A549 (cell line): ENCODE measurements at regions not wholly inside any gene's neighbourhood (a gene's known extent, or its start where the extent isn't known, plus 50 kb on each side); places are given as distances from the start of the nearest gene placed in this dataset.

Experiments used
- ATAC-seq, 2 experiments: fragments of 200-7000 bp in 1 of 2; fragments of >200 bp in 1 of 2; cut with Nextera tagmentation in 1 of 2; cut with Tn5 transposase in 1 of 2; 3 replicates each; pipeline versions ENCODE4 v1.8.0 to v1.9.1; 2018 to 2020; ENCODE audit warnings: mild to moderate bottlenecking in 1 of 2, moderate library complexity in 1 of 2
- CTCF ChIA-PET: fragments of 300-600 bp; sonication (Branson Sonifier 250); formaldehyde crosslinking; extraction: SDS; loops from one replicate; lab custom pipeline; 2021; ENCODE audit warnings: antibody characterized with exemption, inconsistent platforms; lab: Yijun Ruan, JAX
- POLR2A ChIA-PET: fragments of 350-600 bp; formaldehyde crosslinking; extraction: SDS; loops from one replicate; lab custom pipeline; 2021; ENCODE audit warnings: antibody characterized with exemption, inconsistent platforms; lab: Yijun Ruan, JAX
- DNase-seq, 2 experiments: peaks; one replicate each; pipeline versions ENCODE4 v3.0.0 to v3.0.0-alpha.2; 2011 to 2016; ENCODE audit warnings: low read depth in 1 of 2, low spot score in 1 of 2
- FAIRE-seq: peaks from 2 replicates; lab custom pipeline; 2011; peaks lifted over from hg19 to GRCh38; lab: Jason Lieb, UNC
- H3K27ac ChIP-seq, 2 experiments: fragments of >200 bp; sonication (Bioruptor Twin); formaldehyde crosslinking; 3 replicates each; pipeline ENCODE4 v1.5.1; 2016 to 2017
- H3K4me1 ChIP-seq: fragments of >200 bp; sonication (Bioruptor Twin); formaldehyde crosslinking; 3 replicates; pipeline ENCODE4 v1.6.1; 2016
- H3K4me2 ChIP-seq: fragments of >200 bp; sonication (Bioruptor Twin); formaldehyde crosslinking; 3 replicates; pipeline ENCODE4 v1.6.1; 2016
- H3K4me3 ChIP-seq: fragments of >200 bp; sonication (Bioruptor Twin); formaldehyde crosslinking; 3 replicates; pipeline ENCODE4 v1.5.1; 2016
- H3K9me3 ChIP-seq: fragments of >200 bp; sonication (Bioruptor Twin); formaldehyde crosslinking; 3 replicates; pipeline ENCODE4 v1.6.1; 2016
- BCL3 ChIP-seq: fragments of >200 bp; sonication (Bioruptor Twin); formaldehyde crosslinking; IDR thresholded peaks from 3 replicates; pipeline ENCODE4 v1.6.1; 2016
- BHLHE40 ChIP-seq: IDR thresholded peaks from 2 replicates; pipeline ENCODE4 v1.6.1; 2012; ENCODE audit warnings: low read depth, low read length, inconsistent platforms
- CBX2 ChIP-seq: fragments of 200-600 bp; sonication (generic); IDR thresholded peaks from 2 replicates; pipeline ENCODE4 v1.6.1; 2016; ENCODE audit warnings: low read depth, mild to moderate bottlenecking, borderline replicate concordance
- CHD4 ChIP-seq: fragments of 200-600 bp; sonication (generic); IDR thresholded peaks from 2 replicates; pipeline ENCODE4 v1.6.1; 2016; ENCODE audit warnings: antibody characterized with exemption, mild to moderate bottlenecking, borderline replicate concordance
- EP300 ChIP-seq, 2 experiments: fragments of >200 bp; sonication (Bioruptor Twin); formaldehyde crosslinking; IDR thresholded peaks; 2 replicates in 1 of 2; 3 replicates in 1 of 2; pipeline ENCODE4 v1.6.1; 2016 to 2017
- FOSB ChIP-seq: fragments of 250-450 bp; sonication (Bioruptor Pico); IDR thresholded peaks from 2 replicates; pipeline ENCODE4 v1.5.0; 2020; ENCODE audit warnings: mild to moderate bottlenecking, moderate library complexity
- FOSL2 ChIP-seq, 2 experiments: fragments of 450-650 bp in 1 of 2; fragments of >200 bp in 1 of 2; sonication (Bioruptor Twin) in 1 of 2; formaldehyde crosslinking; IDR thresholded peaks; 2 replicates each; pipeline versions ENCODE4 v1.5.0 to v1.6.1; 2016 to 2020; ENCODE audit warnings: mild to moderate bottlenecking in 1 of 2, moderate library complexity in 1 of 2
- FOXS1 ChIP-seq: fragments of 250-450 bp; sonication (Bioruptor Pico); IDR thresholded peaks from 2 replicates; pipeline ENCODE4 v1.5.0; 2020; ENCODE audit warnings: mild to moderate bottlenecking, moderate library complexity
- HDAC2 ChIP-seq: fragments of 200-600 bp; sonication (generic); IDR thresholded peaks from 2 replicates; pipeline ENCODE4 v1.6.1; 2016
- HOXB5 ChIP-seq: fragments of 250-450 bp; sonication (Bioruptor Pico); IDR thresholded peaks from 2 replicates; pipeline ENCODE4 v1.5.0; 2020; ENCODE audit warnings: mild to moderate bottlenecking, moderate library complexity
- JUN ChIP-seq, 2 experiments: fragments of >200 bp; sonication (Bioruptor Twin); formaldehyde crosslinking; IDR thresholded peaks; 2 replicates in 1 of 2; 3 replicates in 1 of 2; pipeline ENCODE4 v1.6.1; 2016 to 2017
- KDM1A ChIP-seq: fragments of 200-600 bp; sonication (generic); IDR thresholded peaks from 2 replicates; pipeline ENCODE4 v1.6.1; 2016; ENCODE audit warnings: low read depth, mild to moderate bottlenecking
- KDM5A ChIP-seq: fragments of 200-600 bp; sonication (generic); IDR thresholded peaks from 2 replicates; pipeline ENCODE4 v1.6.1; 2016; ENCODE audit warnings: antibody characterized with exemption, mild to moderate bottlenecking
- MAFK ChIP-seq: fragments of 450-650 bp; IDR thresholded peaks from 2 replicates; pipeline ENCODE4 v1.6.1; 2014; ENCODE audit not compliant: partially characterized antibody
- MAZ ChIP-seq: fragments of 150-350 bp; IDR thresholded peaks from 2 replicates; pipeline ENCODE4 v1.6.1; 2014; ENCODE audit warnings: antibody characterized with exemption, low read depth, low read length, borderline replicate concordance
- MYC ChIP-seq: IDR thresholded peaks from 2 replicates; pipeline ENCODE4 v1.6.1; 2012; ENCODE audit warnings: mild to moderate bottlenecking, inconsistent platforms, low read length, improper control_type of control experiment, borderline replicate concordance
- NFE2L2 ChIP-seq: fragments of 150-350 bp; conservative IDR thresholded peaks from 2 replicates; pipeline ENCODE4 v1.6.1; 2014; ENCODE audit warnings: low read length
- NR3C1 ChIP-seq: fragments of >200 bp; sonication (Bioruptor Twin); formaldehyde crosslinking; IDR thresholded peaks from 3 replicates; pipeline ENCODE4 v1.6.1; 2017
- PHF8 ChIP-seq: fragments of 200-600 bp; sonication (generic); IDR thresholded peaks from 2 replicates; pipeline ENCODE4 v1.6.1; 2016; ENCODE audit warnings: low read depth, mild to moderate bottlenecking, antibody characterized with exemption, moderate library complexity, borderline replicate concordance
- RAD21 ChIP-seq, 2 experiments: fragments of >200 bp in 1 of 2; sonication (Bioruptor Twin) in 1 of 2; formaldehyde crosslinking in 1 of 2; IDR thresholded peaks in 1 of 2; conservative IDR thresholded peaks in 1 of 2; 2 replicates in 1 of 2; 3 replicates in 1 of 2; pipeline ENCODE4 v1.6.1; 2012 to 2018; ENCODE audit warnings: inconsistent platforms in 1 of 2
- RCOR1 ChIP-seq: fragments of 150-350 bp; IDR thresholded peaks from 2 replicates; pipeline ENCODE4 v1.6.1; 2014; ENCODE audit warnings: antibody characterized with exemption, low read length, low read depth
- SMC3 ChIP-seq: fragments of >200 bp; sonication (Bioruptor Twin); formaldehyde crosslinking; IDR thresholded peaks from 3 replicates; pipeline ENCODE4 v1.6.1; 2018; ENCODE audit warnings: inconsistent platforms
- TP53 ChIP-seq: fragments of 250-450 bp; sonication (Bioruptor Pico); IDR thresholded peaks from 2 replicates; pipeline ENCODE4 v1.5.0; 2021; ENCODE audit warnings: mild to moderate bottlenecking, moderate library complexity
- ZC3H11A ChIP-seq: fragments of 450-650 bp; IDR thresholded peaks from 2 replicates; pipeline ENCODE4 v1.6.1; 2014; ENCODE audit warnings: antibody characterized with exemption, mild to moderate bottlenecking
- ZNF302 ChIP-seq: fragments of 250-450 bp; sonication (Bioruptor Pico); IDR thresholded peaks from 2 replicates; pipeline ENCODE4 v1.9.0; 2021; ENCODE audit warnings: inconsistent platforms, mild to moderate bottlenecking, moderate library complexity
- ZSCAN20 ChIP-seq: fragments of 250-450 bp; sonication (Bioruptor Pico); IDR thresholded peaks from 2 replicates; pipeline ENCODE4 v1.8.0; 2022; ENCODE audit warnings: mild to moderate bottlenecking, moderate library complexity
- WGBS: methylation state at CpG from one replicate; pipeline ENCODE4 v1.1.6; 2017; ENCODE audit errors: missing lambda C conversion rate; 5-methylcytosine and 5-hydroxymethylcytosine counted together
- TF ChIP-seq, protein P1 (sequence below): fragments of >200 bp; sonication (Bioruptor Twin); formaldehyde crosslinking; IDR thresholded peaks from 2 replicates; pipeline ENCODE4 v1.6.1; 2016
- TF ChIP-seq, protein P2 (sequence below): fragments of 200-600 bp; sonication (generic); IDR thresholded peaks from 2 replicates; pipeline ENCODE4 v1.6.1; 2016; ENCODE audit warnings: antibody characterized with exemption, mild to moderate bottlenecking, moderate library complexity

DNA sequence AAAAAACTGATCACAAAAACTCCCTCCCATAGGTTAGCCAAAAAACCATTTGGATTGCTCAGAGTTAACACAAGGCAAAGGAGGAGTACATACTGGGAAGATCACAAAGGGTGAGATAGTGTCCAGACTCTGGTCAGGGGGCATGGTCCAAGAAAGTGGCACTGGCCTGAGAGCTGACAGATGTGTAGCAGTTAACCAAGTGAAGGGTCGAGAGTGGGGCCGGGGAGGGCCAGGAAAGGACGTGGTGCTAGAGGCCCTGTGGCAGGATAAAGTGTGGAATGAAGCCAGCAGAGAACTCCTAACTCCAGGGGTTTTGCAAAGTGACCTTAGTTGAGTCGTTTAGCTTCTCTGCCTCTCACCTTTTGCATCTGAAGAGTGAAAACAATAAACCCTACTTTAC lies 290.5 kb downstream of the FOXA2 start:
- Histone ChIP-seq H3K4me3 (no peak overlapping the region), H3K4me2 (no peak overlapping the region), H3K4me1 (no peaks in the 10 kb centered on the region), H3K27ac (no peak overlapping the region), H3K9me3 (no peaks in the 10 kb centered on the region)
- FAIRE-seq (no peak), DNase-seq (no peak), ATAC-seq (no peak)
- TF ChIP-seq MAFK (no peak), FOSB (no peak), ZSCAN20 (CRISPR knock-in tag) (no peak), MAZ (no peak), BCL3 (no peak), RCOR1 (no peak)
- TF ChIP-seq, protein P1, sequence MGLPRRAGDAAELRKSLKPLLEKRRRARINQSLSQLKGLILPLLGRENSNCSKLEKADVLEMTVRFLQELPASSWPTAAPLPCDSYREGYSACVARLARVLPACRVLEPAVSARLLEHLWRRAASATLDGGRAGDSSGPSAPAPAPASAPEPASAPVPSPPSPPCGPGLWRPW: no peak
- POLR2A ChIA-PET: no interaction called here
- WGBS: 3% methylated on average over 4 of the region's 4 CpGs
- CTCF ChIA-PET: interaction anchor here (1.2 to 3.3 kb wide), 4 partner anchors 9 to 526 kb away, joined by 3 to 16 read pairs (median 5); no protein-coding TSS in a partner anchor

- ATAC-seq: no peak
- H3K9me3 ChIP-seq: no peaks in the 10 kb centered on the region
- H3K4me3 ChIP-seq: no peak overlapping the region
- WGBS: 26% methylated on average over 5 of the region's 5 CpGs
- DNase-seq: no peak
- ChIA-PET CTCF (interaction anchor here (1.6 kb wide), 1 partner anchor 23 kb away, joined by 4 read pairs; no protein-coding TSS in a partner anchor), POLR2A (no interaction called here)
- TF ChIP-seq CBX2: no peak
- TF ChIP-seq MAZ: no peak
- TF ChIP-seq ZC3H11A: no peak
- no peak for TF ChIP-seq TP53 (CRISPR knock-in tag)
- no peak for TF ChIP-seq PHF8
- no peak for TF ChIP-seq ZNF302 (CRISPR knock-in tag)
- no peak for TF ChIP-seq MYC
- no peak for TF ChIP-seq EP300 (IDR thresholded peaks at IDR 0.05)
- TF ChIP-seq MAFK: no peak
- TF ChIP-seq JUN (IDR thresholded peaks at IDR 0.05): no peak
- TF ChIP-seq NFE2L2: no peak
- no peak for TF ChIP-seq KDM5A
- no peak overlapping the region for H3K4me2 ChIP-seq
- H3K4me1 ChIP-seq: no peaks in the 10 kb centered on the region
- FAIRE-seq: no peak
- no peak overlapping the region for H3K27ac ChIP-seq
These were observed 294.9 kb downstream of the FOXA2 start for GRCh38 chr20:22289442-22289841.

- Histone ChIP-seq H3K4me3 (no peak overlapping the region), H3K4me2 (no peak overlapping the region), H3K4me1 (no peaks in the 10 kb centered on the region), H3K9me3 (no peaks in the 10 kb centered on the region), H3K27ac (no peak overlapping the region)
- WGBS: 34% methylated on average over 7 of the region's 7 CpGs
- TF ChIP-seq, protein P1: no peak
- no peak for TF ChIP-seq KDM5A
- TF ChIP-seq HOXB5 (CRISPR knock-in tag): no peak
- no peak for TF ChIP-seq FOSL2 (IDR thresholded peaks at IDR 0.05)
- no peak for TF ChIP-seq FOSL2 (CRISPR knock-in tag; IDR thresholded peaks at IDR 0.05)
- no peak for TF ChIP-seq KDM1A
- TF ChIP-seq RAD21 (conservative IDR thresholded peaks at IDR 0.05 in 1 of 2, IDR thresholded peaks at IDR 0.05 in 1 of 2): no peak
- no peak for TF ChIP-seq FOXS1 (CRISPR knock-in tag)
- no peak for TF ChIP-seq HDAC2
- TF ChIP-seq, protein P2, sequence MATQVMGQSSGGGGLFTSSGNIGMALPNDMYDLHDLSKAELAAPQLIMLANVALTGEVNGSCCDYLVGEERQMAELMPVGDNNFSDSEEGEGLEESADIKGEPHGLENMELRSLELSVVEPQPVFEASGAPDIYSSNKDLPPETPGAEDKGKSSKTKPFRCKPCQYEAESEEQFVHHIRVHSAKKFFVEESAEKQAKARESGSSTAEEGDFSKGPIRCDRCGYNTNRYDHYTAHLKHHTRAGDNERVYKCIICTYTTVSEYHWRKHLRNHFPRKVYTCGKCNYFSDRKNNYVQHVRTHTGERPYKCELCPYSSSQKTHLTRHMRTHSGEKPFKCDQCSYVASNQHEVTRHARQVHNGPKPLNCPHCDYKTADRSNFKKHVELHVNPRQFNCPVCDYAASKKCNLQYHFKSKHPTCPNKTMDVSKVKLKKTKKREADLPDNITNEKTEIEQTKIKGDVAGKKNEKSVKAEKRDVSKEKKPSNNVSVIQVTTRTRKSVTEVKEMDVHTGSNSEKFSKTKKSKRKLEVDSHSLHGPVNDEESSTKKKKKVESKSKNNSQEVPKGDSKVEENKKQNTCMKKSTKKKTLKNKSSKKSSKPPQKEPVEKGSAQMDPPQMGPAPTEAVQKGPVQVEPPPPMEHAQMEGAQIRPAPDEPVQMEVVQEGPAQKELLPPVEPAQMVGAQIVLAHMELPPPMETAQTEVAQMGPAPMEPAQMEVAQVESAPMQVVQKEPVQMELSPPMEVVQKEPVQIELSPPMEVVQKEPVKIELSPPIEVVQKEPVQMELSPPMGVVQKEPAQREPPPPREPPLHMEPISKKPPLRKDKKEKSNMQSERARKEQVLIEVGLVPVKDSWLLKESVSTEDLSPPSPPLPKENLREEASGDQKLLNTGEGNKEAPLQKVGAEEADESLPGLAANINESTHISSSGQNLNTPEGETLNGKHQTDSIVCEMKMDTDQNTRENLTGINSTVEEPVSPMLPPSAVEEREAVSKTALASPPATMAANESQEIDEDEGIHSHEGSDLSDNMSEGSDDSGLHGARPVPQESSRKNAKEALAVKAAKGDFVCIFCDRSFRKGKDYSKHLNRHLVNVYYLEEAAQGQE: no peak
- TF ChIP-seq BHLHE40: no peak
- no peak for TF ChIP-seq CHD4
- no peak for TF ChIP-seq SMC3
- no peak for TF ChIP-seq NR3C1
- TF ChIP-seq FOSB: no peak
- POLR2A ChIA-PET: no interaction called here
- CTCF ChIA-PET: interaction anchor here (1.6 kb wide), 1 partner anchor 23 kb away, joined by 4 read pairs; no protein-coding TSS in a partner anchor
- no peak for ATAC-seq
- FAIRE-seq: no peak
- DNase-seq: no peak
These were observed 295.4 kb downstream of the FOXA2 start for GRCh38 chr20:22288957-22289356.
